Keratinocyte (primary cell): ENCODE measurements at regions not wholly inside any gene's neighbourhood (a gene's known extent, or its start where the extent isn't known, plus 50 kb on each side); places are given as distances from the start of the nearest gene placed in this dataset.

ENCODE experiments used
- CTCF ChIP-seq, 3 experiments: IDR thresholded peaks in 1 of 3; conservative IDR thresholded peaks in 1 of 3; optimal IDR thresholded peaks in 1 of 3; 2 replicates in 2 of 3; 3 replicates in 1 of 3; pipeline versions ENCODE3 to v1.5.1; 2011; ENCODE audit warnings: low read length in 3 of 3, mild to moderate bottlenecking in 3 of 3, moderate library complexity in 2 of 3, control low read depth in 1 of 3, inconsistent platforms in 1 of 3; ENCODE audit not compliant: insufficient read depth in 2 of 3; ENCODE audit errors: extremely low read depth in 1 of 3
- EZH2 ChIP-seq: IDR thresholded peaks from one replicate; pipeline ENCODE4 v1.6.1; 2012; ENCODE audit warnings: inconsistent platforms, mild to moderate bottlenecking, low read length, moderate library complexity

- TF ChIP-seq EZH2 (no peak), CTCF (optimal IDR thresholded peaks at IDR 0.05 in 1 of 3, IDR thresholded peaks at IDR 0.05 in 1 of 3, conservative IDR thresholded peaks at IDR 0.05 in 1 of 3; ENCODE audit: extremely low read depth in 1 of 3, insufficient read depth in 2 of 3, low read length in 3 of 3) (no peak)
Measured at GRCh38 chr17:77526728-77527350, 386.1 kb downstream of the SEC14L1 start.
